ENCODE measurements at regions not wholly inside any gene's neighbourhood (a gene's known extent, or its start where the extent isn't known, plus 50 kb on each side); places are given as distances from the start of the nearest gene placed in this dataset.

DNA sequence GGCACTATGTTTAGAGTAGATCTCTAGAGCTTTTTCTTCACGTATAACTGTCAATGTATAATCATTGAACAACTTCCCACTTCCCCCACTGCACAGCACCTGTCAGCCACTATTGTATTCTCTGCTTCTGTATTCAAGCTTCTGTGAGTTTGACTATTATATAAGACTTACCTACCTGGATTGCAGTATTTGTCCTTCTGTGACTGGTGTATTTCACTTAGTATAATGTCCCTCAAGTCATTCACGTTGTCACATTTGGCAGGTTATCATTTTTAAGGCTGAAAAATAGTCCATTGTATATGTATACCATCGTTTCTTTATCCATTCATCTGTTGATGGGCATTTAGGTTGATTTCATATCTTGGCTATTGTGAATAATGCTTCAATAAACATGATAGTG is 969.5 kb upstream of the B3GALT2 start:
- no peak for DNase-seq (ENCODE audit: low spot score)

DNA sequence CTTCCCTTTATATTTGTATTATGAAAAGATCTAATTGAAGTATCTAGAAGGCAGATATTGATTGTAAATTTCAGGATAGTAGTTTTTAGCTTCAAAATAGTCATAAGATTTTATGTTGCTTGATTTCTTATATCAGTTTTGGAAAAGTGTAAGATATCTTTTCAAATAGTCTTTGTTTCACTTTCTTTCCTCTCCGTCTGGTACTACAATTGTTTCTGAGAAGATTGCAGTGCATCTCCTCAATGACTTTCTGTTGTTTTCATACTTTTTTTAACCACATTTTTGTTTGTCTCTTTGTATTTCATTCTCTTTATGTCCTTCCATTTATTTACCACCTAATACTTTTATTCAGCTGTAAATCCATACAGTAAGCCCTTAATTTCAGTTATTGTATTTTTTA is 964.6 kb upstream of the B3GALT2 start:
- DNase-seq (ENCODE audit: low spot score), result no peak

GRCh38 chr1:194150242-194150641 is 963.8 kb upstream of the B3GALT2 start:
- DNase-seq (ENCODE audit: low spot score), result no peak

GRCh38 chr1:194133152-194133551 is 946.7 kb upstream of the B3GALT2 start:
- DNase-seq (ENCODE audit: low spot score), result no peak

DNA sequence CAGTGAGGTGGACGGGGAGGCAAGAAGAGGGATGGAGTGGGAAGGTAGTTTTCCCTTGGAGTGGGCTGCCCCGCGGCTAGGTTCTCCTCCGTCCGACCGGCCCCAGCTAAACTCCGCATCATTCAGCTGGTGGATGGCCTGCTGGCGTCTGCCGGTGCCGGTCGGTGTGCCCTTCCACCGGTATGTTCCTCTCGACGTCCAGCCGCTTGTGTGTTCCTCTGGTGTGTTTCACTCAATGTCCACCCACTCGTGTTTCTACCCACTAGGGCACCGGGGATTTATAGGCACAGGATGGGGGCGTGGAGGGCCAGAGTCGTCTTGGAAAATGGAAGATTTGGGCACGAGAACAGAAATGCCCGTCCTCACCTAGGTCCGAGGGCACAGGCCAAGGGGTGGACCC is 931.7 kb upstream of the B3GALT2 start:
- DNase-seq (ENCODE audit: low spot score), result no peak

- DNase-seq (ENCODE audit: low spot score), result no peak
These were observed 931.2 kb upstream of the B3GALT2 start for GRCh38 chr1:194117582-194117981.

GRCh38 chr1:194114288-194114687 is 927.9 kb upstream of the B3GALT2 start:
- no peak for DNase-seq (ENCODE audit: low spot score)

- DNase-seq (ENCODE audit: low spot score), result no peak
These were observed 919.0 kb upstream of the B3GALT2 start for GRCh38 chr1:194105381-194105780.

DNA sequence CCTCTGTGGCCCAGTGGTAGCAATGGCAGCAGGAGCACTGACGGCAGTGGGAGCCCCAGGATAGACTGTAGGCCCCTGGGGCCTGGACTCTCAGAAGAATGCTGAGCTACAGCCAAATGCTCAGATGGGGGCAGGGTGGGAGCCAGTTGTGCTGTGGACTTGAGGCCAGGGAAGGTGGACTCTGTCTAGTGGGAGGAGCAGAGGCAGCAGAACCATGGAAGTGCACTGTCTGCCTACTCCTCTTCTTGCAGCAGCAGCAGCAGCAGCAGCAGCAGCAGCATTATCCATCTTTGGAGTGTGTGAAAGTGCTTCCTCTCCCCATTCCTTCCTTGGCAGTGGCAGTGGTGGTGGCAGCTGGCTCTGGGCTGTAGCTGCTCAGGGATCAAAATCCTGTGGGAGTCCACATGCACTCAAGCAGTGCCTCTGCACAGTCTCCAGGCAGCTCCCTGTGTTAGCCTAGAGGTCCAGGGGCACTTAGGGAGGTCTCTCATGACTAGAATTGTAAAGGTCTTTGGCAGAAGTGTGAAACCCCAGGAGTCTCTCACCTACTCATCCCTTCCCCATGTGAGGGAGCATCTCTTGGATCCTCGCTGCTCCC is 917.9 kb upstream of the B3GALT2 start:
- DNase-seq (ENCODE audit: low spot score), result no peak

- DNase-seq (ENCODE audit: low spot score), result no peak
These were observed 917.3 kb upstream of the B3GALT2 start for GRCh38 chr1:194103516-194104246.

DNA sequence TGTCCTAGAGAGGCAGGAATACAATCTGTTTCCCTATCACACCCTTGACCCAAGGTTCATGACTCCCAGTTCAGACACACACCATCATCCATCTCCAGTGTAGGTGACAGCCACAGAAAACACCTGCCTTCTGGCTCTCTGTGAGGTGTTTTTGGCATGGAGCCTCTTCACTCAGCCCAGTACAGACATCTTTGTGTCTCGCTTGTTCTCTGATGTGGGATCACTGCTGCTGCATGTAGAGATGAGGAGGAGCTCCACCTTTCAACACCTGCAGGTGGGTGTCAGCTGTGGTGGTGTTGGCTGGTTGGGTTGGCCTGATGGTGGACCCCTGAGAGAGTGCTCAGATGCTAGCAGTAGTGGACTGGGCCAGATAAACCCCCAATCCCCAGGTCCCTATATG is 916.7 kb upstream of the B3GALT2 start:
- no peak for DNase-seq (ENCODE audit: low spot score)

- DNase-seq (ENCODE audit: low spot score), result no peak
These were observed 916.2 kb upstream of the B3GALT2 start for GRCh38 chr1:194102607-194103006.

DNA sequence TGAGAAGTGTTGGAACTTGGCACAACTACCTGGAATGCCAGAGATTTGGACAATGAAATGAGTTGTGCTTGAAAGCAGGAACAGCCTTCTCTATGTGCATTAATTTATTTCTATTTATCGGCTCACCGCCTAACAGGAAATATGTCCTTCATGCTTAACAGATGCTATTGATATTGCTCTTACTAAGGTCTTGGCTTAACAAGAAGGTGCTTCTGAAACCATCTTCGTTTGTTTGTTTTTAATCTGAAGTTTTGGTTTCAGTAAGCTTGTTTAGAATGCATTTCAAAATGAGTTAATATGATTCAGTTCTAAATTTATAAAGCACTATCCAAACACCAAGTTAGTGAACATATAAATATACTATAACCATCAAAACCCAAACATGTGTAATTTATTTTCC is 898.3 kb upstream of the B3GALT2 start:
- DNase-seq (ENCODE audit: low spot score), result no peak

DNA sequence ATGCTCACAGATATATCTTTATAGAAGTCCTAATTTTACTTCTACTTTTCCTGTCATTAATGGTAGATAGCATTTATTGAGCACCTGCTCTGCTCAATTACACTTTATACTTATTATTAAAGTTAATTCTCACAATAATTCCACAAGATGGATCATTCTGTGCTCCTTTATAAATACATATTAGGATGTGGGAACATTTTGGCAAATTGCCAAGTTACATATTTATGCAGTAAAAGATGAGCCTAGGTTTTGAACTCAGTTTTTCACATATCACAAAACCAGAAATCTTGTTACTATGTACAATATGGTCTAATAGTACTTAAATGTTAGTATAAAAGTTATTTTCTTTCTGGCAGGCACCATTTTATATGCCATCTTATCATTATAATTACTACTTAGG is 895.0 kb upstream of the B3GALT2 start:
- peak; percentile 35 for DNase-seq (ENCODE audit: low spot score)

DNA sequence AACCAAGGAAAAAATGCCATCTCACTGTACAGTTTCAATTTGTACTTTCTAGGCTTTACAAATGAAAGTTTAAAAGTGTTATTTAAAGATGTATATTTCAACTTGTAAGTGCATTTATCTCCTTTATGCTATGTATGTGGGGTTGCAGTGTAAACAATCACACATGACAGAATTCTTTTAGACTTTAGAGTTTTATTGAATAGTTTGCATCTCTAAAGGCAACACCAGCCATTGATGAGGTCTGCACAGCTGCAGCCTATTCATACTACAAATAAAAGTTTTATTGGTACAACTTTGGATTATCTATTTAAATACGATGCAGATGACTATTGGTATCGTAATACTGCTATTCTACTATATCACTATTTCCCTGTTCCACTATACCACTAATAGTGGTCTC is 894.4 kb upstream of the B3GALT2 start:
- DNase-seq (ENCODE audit: low spot score), result no peak

DNA sequence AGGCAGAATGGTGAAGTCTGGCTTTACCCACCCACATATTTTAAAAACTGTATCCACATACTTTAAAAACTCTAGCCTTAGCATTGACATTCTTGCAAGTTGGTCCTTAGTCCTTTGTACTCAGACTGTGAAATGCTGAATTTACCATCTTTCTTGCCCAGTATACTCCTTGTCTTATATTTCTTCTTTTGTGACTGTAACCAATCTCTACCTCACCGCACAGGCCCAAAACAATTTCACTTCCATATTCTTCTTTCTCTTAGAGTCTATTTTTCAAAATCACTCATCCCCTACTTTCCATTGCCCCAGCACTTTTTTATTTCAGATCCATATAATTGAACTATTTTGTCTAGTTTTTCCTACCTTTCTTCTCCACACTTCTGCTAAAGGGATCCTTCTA is 892.4 kb upstream of the B3GALT2 start:
- no peak for DNase-seq (ENCODE audit: low spot score)

DNA sequence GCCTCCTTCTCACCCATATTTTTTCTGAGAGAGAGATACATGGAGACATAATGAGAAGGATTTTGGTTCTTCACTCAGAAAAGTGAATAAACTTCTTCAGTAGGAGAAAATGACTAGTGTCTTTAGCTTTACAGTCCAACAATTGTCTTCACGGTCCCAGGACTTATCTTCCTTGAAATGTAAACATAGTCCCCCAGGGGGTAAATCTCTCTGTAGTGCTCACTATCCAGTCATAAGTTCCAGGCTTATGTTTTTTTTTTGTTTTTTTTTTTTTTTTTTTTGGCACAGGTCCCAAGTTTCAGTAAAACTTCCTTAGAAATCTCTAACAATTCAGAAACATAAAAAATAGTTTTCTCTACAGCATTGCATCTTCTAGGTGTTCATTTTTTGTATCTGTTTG is 890.2 kb upstream of the B3GALT2 start:
- DNase-seq (ENCODE audit: low spot score), result no peak

- DNase-seq (ENCODE audit: low spot score), result no peak
These were observed 887.4 kb upstream of the B3GALT2 start for GRCh38 chr1:194073833-194074232.

DNA sequence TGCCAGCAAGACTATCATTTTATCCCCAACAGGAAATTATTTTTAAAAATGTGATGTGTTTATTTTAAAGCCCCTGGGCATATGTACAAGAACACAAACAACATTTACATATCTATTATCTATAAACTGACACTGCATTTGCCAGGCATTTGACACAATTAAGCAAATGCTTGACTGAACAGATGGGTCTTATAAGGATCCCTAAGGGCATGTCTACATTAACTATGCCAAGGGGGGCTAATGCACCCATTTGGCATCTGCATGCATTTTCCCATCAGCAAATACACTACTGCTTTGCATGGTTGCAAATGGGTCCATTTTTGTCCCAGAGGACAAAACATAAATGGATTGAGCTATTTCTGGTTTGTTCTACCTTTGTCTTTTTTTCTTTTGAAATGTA is 884.8 kb upstream of the B3GALT2 start:
- no peak for DNase-seq (ENCODE audit: low spot score)

GRCh38 chr1:194069831-194070218 is 883.4 kb upstream of the B3GALT2 start:
- DNase-seq (ENCODE audit: low spot score), result no peak

GRCh38 chr1:194069168-194069830 is 882.9 kb upstream of the B3GALT2 start:
- no peak for DNase-seq (ENCODE audit: low spot score)

DNA sequence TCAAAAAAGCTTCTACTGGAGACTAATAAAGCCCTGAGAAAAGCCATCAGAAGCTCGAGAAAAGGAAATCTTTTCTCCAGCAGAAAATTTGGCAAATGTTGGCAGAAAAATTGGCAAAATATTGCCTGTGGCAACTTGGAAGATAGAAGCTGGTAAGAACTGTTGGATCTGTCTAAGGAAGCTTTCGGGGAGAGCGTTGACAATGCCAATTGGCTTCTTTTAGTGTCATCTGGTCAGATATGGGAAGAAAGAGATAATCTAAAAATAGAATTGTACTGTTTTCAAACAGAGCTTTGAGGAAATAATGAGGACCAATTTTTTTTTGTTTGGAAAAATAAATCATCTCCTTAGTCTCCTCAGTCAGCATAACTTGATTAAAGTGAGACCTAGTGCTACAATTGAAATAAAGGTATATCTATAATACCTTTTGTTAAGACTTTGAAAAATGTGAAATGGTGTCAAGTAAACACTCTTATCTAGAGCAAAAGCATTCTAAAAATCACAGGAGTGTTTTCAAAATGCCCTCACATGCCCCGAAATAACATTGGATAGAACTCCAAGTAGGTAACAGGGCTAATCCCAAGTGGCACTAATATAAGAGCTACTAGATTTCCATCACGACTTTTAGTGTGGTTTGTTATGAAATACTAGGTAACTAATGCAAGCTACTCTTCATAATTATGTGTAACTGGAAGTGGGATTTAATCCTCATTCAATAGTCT is 882.2 kb upstream of the B3GALT2 start:
- no peak for DNase-seq (ENCODE audit: low spot score)

- no peak for DNase-seq (ENCODE audit: low spot score)
These were observed 881.4 kb upstream of the B3GALT2 start for GRCh38 chr1:194067772-194068171.
